ENCODE measurements at regions not wholly inside any gene's neighbourhood (a gene's known extent, or its start where the extent isn't known, plus 50 kb on each side); places are given as distances from the start of the nearest gene placed in this dataset.
A peak's percentile ranks its signal among the peaks of the same experiment; 100 is the strongest.

DNA sequence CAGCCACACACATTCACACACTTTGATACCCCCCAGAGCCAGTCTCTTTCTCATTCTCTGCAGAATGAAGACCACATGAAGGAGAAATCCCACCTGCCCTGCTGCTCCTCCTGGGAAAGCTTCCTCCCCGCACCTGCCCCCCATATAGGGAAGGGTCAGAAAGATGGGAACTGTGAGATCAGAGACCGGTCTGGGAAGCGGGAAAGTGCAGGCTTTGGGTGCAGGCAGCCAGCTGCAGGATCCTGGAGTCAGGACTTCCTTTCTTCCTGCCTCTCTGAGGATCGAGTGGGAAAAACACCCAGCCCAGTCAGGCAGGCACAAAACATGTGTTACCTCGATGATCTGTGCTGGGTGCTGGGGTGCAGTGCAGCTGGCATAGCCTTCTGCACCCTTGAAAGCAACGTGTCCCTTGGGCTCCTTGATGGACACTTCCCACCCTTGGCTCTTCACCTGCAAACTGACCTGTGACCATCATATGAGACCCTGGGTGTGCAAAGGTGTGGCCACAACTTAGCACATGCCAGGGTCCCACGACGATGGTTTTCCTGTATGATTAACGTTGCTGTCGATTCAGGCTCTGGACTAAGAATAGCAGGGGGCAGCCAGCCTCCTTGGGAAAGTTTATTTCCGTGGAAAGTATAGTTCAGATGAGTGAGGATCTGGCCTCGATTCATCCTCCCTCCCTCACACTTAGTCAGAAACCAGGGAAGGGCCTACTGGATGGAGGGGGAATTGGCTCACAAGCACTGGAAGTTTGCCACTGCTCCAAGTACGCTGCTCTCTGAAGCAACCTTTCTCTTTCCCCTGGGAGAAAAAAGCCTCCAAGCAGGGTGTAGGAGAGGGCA, 105.4 kb upstream of the MED13L start:
- no peak for DNase-seq

- no peak for DNase-seq
These were observed 106.7 kb upstream of the MED13L start for GRCh38 chr12:116384175-116384574.

DNA sequence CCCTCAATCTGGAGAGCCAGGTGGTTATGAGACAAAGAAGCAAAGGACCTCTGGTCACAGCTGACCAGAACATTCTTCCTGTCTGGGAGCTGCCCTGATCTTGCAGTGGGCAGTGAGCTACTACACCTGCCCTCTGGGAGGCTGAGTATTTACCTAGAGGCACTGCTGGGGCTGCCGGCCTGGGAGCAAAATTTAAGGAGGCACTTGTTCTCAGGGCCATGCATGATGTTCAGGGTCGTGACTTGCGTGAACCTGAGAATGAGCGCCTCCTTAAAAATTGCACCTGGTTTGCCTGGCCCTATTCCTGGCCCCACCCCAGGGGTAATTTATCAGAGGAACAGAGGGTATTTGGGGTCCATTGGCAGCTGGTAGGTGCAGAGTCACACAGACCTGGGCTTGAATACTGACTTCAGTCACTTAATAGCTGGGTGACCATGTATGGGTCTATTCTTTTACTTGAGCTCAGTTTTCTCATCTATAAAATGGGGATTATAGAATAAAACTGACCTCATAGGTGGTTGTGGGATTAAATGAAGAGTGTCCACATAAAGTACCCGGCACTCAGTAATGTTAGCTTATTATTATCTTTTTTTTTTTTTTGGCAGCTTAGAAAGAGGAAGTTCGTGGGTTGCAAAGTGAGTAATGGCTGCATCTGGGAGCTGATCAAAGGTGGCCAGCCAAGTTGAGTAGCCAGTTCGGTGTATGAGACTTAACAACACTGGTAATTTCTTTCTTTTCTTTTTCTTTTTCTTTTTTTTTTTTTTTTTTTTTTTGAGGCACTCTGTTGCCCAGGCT, 107.4 kb upstream of the MED13L start:
- peak; percentile 47 for DNase-seq

GRCh38 chr12:116385486-116386217, 108.2 kb upstream of the MED13L start:
- no peak for DNase-seq

DNA sequence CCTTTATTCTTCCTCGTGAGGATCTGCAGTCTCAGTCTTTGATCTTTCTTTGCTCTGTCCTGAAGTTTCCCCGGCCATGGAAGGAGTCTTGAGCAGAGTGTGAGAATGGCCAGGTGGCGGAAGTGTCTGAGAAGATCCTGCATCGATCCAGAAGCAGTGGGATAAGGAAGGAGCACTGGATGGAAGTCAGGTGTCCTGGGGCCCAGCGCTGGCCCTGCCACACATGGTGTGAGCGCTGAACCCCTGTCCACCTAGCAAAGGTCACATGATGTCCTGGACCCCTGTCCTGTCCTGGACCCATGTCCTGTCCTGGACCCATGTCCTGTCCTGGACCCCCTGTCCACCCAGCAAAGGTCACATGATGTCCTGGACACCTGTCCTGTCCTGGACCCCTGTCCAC, 111.8 kb upstream of the MED13L start:
- no peak for DNase-seq

- no peak for DNase-seq
These were observed 112.5 kb upstream of the MED13L start for GRCh38 chr12:116389990-116390389.

DNA sequence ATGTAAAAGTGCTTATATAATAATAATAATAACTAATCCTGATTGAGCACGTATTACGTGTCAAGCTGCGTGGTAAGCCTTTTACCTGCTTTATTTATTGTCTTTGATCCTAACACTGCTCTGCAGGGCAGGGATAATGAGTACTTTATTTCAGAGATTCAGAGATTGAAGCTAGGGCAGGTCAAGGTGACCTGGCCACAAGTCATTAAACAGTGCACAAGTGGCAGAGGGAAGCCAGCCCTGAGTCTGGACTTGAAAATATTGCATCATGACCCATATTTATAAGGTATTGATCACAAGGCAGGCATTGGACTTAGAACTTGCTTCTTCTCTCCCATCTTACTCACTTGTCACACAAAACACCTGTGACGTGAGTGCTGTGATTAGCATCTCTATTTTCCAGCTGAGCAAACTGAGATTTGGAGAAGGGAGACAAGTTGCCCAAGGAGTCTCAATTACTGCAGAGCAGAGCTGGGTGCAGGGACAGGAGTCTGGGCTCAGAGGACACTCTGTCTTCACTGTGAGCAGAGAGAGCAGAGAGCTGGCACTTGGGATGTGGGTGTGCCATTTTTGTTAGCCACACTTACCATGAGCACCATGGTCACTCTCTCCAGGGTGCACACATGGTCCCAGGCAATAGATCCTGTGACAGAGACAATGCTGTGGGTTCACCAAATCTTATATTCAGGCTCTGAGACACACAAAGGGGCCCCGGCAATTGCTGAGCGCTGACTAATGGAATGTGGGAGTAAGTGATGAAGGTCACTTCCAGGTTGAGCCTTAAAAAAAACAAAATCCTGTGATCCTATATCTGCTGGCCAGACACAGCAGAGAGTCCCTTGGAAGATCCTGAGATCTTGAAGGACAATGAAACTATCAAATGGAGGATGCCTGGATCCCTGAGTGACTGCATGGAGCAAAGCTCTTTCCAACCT, 113.2 kb upstream of the MED13L start:
- no peak for DNase-seq

DNA sequence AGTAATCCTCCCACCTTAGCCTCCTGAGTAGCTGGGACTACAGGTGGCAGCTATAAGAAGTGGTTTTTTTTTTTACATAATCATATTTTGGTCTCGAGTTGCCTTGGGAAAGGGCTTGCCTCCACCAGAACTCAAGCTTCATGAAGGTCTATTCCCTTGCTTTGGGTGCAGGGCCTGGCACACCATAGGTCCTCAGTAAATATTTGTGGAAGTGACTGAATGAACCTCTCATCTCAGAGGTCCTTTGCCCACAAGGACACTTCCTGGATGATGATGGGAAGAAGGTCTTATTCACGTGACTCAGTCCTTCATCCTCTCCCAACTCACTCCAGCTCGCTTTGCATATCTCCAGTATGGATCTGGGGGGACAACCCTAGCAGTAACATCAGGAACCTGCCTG, 114.0 kb upstream of the MED13L start:
- no peak for DNase-seq

GRCh38 chr12:116392061-116392460, 114.6 kb upstream of the MED13L start:
- no peak for DNase-seq

- no peak for DNase-seq
These were observed 115.8 kb upstream of the MED13L start for GRCh38 chr12:116393255-116393654.

DNA sequence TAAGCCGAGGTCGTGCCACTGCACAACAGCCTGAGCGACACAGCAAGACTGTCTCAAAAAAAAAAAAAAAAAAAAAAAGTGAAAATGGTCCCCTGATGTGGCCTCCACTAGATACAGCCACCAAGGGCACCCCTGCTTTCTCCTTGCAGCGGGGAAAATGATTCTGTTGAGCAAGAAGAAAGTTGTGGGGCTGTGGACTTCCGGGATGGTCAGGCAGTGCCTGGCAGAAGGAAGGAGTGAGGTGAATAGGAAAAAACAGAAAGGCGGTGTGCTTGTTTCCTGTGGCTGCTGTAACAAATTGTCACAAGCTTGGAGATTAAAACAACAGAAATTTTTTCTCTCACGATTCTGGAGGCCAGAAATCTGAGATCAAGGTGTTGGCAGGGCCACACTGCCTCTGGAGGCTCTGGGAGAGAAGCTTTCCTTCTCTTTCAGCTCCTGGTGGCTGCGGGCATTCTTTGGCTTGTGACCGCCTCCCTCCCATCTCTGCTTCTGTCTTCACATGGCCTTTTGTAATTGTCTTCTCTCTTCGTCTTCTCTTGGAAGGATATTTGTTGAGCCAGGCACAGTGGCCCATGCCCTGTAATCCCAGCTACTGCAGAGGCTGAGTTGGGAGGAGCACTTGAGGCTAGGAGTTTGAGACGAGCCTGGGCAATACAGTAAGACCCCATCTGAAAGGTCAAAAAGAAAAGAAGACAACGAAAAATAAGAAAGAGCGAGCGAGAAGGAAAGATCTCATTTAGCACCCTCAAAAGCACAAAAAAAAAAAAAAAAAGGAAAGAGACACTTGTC, 116.6 kb upstream of the MED13L start:
- DNase-seq = no peak

GRCh38 chr12:116395396-116395795, 117.9 kb upstream of the MED13L start:
- DNase-seq = no peak

GRCh38 chr12:116397148-116397547, 119.7 kb upstream of the MED13L start:
- DNase-seq = no peak

DNA sequence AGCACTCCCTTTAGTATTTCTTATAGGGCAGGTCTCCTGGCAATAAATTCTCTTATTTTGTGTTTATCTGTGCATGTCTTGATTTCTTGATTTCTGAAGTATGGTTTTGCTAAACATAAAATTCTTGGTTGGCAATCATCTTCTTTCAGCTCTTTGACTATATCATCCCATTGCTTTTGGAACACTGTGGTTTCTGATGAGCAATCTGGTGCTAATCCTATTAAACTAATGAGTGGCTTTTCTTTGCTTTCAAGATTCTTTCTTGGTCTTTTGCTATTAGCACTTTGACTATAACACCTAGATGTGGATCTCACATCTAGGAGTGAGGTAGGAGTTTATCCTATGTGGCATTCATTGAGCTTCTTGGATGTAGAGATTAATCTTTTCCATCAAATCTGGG, 120.7 kb upstream of the MED13L start:
- DNase-seq = no peak

GRCh38 chr12:116399055-116399454, 121.6 kb upstream of the MED13L start:
- DNase-seq = no peak

DNA sequence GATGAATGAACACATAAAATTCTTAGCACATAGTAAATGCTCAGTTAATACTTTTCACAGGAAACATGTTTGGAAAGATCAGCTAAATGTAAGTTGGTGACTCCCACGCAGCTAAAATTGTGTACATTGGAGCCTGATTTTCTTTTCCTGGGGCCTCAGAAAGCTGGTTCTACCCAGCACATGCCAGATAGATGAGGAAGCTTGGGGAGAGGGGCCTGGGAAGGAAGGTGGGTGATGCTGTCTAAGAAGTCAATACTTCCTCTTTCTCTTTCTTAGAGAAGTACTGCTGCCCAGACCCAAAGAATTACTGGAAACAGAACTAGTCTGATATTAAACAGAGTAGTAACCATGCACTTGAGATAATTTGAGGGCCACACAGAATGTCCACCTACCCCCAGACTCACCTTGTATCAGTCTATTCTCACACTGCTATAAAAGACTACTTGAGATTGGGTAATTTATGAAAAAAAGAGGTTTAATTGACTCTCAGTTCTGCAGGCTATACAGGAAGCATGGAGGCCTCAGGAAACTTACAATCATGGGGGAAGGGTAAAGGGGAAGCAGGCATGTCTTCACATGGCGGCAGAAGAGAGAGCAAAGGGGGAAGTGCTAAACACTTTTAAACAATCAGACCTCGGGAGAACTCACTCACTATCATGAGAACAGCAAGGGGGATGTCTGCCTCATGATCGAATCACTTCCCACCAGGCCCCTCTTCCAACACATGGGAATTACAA, 123.3 kb upstream of the MED13L start:
- DNase-seq = peak; percentile 63

DNA sequence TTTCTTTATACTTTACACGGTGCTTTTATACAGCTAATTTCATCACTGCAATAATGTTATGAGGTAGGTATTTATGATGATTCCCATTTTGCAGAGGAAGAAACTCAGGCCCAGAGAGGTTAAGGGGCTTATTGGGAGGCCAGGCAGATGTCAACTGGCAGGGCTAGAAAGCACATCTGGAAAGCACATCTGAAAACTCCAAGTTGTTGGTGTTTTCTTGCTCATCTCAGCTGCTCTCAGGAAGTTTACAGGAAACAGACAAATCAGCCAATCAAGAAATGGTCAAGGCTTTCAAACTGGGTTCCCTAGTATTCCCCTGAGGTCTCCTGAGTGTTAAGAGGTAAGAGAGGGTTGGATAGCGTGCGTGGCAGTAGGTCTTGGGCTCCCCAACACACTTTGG, 124.1 kb upstream of the MED13L start:
- DNase-seq = no peak

GRCh38 chr12:116402163-116402939, 124.9 kb upstream of the MED13L start:
- no peak for DNase-seq

GRCh38 chr12:116403546-116403945, 126.1 kb upstream of the MED13L start:
- DNase-seq = no peak

DNA sequence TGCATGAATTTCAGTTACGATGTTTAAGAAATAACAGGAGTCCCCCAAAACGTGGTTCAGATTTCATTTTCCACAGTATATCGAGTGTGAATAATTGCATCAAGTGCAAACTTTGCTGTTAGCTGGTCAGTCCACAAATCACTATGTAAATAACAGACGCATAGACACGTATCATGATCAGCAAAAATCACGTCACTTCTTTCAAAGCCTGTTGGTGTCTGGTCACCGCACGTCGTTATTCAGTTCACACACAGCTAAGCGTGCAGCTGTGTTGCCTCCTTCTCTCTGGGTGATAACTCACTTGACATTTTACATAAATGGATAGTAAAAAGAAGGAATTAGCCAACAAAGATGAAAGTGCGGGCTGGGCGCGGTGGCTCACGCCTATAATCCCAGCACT, 126.8 kb upstream of the MED13L start:
- no peak for DNase-seq

Measured in SIG-M5 (cell line).